Activated T-cell treated with anti-CD3 and anti-CD28 coated beads, Interleukin-2, amount 50 U/mL, for 24 hours (primary cell): ENCODE measurements at regions not wholly inside any gene's neighbourhood (a gene's known extent, or its start where the extent isn't known, plus 50 kb on each side); places are given as distances from the start of the nearest gene placed in this dataset.
"Not testable (repeated sequence)": the region's sequence is repeated elsewhere in the genome, so short reads cannot be mapped to it uniquely, and the experiment has no call there.

Source experiments
- DNase-seq: peaks from one replicate; pipeline ENCODE4 v3.0.0-alpha.2; 2020
- H3K27ac Mint-ChIP-seq: 2 replicates; pipeline ENCODE4 v1.8.0; 2020; ENCODE audit warnings: mild to moderate bottlenecking, mixed read lengths
- H3K27me3 Mint-ChIP-seq: 2 replicates; pipeline ENCODE4 v1.8.0; 2020; ENCODE audit warnings: mixed read lengths
- H3K36me3 Mint-ChIP-seq: 2 replicates; pipeline ENCODE4 v1.8.0; 2020; ENCODE audit warnings: low read depth, mixed read lengths
- H3K4me1 Mint-ChIP-seq: 2 replicates; pipeline ENCODE4 v1.8.0; 2020; ENCODE audit warnings: low read depth, mixed read lengths
- H3K4me3 Mint-ChIP-seq: 2 replicates; pipeline ENCODE4 v1.8.0; 2020; ENCODE audit warnings: mild to moderate bottlenecking, moderate library complexity, mixed read lengths
- H3K9me3 Mint-ChIP-seq: 2 replicates; pipeline ENCODE4 v1.8.0; 2020; ENCODE audit warnings: mixed read lengths

- Mint-ChIP-seq H3K4me1 (no peaks in the 10 kb centered on the region), H3K27me3 (no peaks in the 10 kb centered on the region), H3K4me3 (no peak overlapping the region), H3K36me3 (no peaks in the 10 kb centered on the region), H3K27ac (no peak overlapping the region), H3K9me3 (no peaks in the 10 kb centered on the region)
- DNase-seq = no peak
Observed at GRCh38 chr7:29641651-29642050, 78.0 kb downstream of the PRR15 start.

DNA sequence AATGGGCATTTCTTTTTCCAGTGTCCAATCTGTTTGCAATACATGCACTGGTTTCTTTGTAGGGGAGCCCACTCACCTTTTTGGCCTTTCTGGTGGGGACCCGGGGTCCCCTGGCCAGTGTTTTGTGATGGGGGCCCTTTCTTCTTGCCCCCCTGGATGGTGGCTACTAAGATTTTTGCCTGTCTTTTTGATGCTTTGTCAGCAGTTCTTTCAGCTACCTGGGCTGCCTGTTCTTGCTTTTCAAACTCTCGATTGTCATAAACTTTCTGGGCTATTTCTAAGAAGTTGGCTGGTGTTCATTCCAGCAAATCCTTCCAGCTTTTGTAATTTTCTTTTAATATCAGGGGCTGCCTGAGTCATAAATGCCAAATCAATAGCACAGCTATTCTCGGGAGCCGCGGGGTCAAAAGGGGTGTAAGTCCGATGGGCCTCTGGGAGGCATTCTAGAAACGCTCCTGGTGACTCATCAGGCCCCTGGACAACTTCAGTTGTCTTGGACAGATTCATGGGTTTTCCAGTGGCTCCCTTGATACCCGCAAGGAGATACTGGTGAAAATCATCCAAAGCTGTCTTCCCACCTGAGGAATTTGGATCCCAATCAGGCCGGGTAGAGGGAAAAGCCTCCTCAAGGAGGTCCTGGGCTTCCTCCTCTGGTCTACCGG lies 79.0 kb downstream of the PRR15 start:
- H3K4me1 Mint-ChIP-seq = no peaks in the 10 kb centered on the region
- H3K36me3 Mint-ChIP-seq = no peaks in the 10 kb centered on the region
- H3K4me3 Mint-ChIP-seq = no peak overlapping the region
- no peaks in the 10 kb centered on the region for H3K9me3 Mint-ChIP-seq
- DNase-seq = no peak
- no peaks in the 10 kb centered on the region for H3K27me3 Mint-ChIP-seq
- no peak overlapping the region for H3K27ac Mint-ChIP-seq

GRCh38 chr7:29646116-29646515 lies 82.5 kb downstream of the PRR15 start:
- H3K4me1 Mint-ChIP-seq, H3K4me3 Mint-ChIP-seq, H3K36me3 Mint-ChIP-seq, H3K27me3 Mint-ChIP-seq, H3K27ac Mint-ChIP-seq, H3K9me3 Mint-ChIP-seq, DNase-seq: not testable (repeated sequence)

DNA sequence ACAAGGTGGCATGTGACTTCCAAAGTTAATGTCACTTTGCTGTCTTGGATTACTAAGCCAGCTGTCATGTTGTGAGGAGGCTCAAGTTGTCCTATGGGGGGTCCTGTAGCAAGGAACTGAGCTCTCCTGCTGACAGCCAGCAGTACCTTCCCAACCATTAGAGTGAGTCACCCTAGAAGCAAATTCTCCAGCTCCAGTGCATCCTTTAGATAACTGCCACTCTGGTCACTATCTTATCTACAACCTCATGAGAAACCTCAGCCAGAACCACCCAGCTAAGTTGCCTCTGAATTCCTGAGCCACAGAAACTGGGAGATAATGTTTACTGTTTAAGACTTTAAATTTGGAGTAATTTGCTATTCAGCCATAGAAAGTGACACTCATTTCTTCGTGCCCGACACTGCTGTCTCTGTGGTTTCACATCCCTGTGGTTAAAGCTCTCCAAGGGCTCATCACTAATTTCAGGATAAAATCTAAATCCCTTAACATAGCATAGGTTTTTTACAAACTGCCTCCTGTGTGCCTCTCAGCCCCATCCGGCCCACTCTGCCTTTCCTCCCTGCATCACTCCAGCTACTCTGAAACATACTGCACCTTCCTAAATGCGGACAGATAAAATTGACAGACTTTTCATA lies 83.5 kb downstream of the PRR15 start:
- no peaks in the 10 kb centered on the region for H3K36me3 Mint-ChIP-seq
- H3K4me3 Mint-ChIP-seq = no peak overlapping the region
- H3K4me1 Mint-ChIP-seq = no peaks in the 10 kb centered on the region
- no peak overlapping the region for H3K27ac Mint-ChIP-seq
- no peaks in the 10 kb centered on the region for H3K9me3 Mint-ChIP-seq
- H3K27me3 Mint-ChIP-seq = no peaks in the 10 kb centered on the region
- no peak for DNase-seq

GRCh38 chr7:29647691-29648210 lies 84.1 kb downstream of the PRR15 start:
- H3K27ac Mint-ChIP-seq, H3K9me3 Mint-ChIP-seq, H3K4me3 Mint-ChIP-seq, H3K4me1 Mint-ChIP-seq, H3K36me3 Mint-ChIP-seq, DNase-seq, H3K27me3 Mint-ChIP-seq: not testable (repeated sequence)

DNA sequence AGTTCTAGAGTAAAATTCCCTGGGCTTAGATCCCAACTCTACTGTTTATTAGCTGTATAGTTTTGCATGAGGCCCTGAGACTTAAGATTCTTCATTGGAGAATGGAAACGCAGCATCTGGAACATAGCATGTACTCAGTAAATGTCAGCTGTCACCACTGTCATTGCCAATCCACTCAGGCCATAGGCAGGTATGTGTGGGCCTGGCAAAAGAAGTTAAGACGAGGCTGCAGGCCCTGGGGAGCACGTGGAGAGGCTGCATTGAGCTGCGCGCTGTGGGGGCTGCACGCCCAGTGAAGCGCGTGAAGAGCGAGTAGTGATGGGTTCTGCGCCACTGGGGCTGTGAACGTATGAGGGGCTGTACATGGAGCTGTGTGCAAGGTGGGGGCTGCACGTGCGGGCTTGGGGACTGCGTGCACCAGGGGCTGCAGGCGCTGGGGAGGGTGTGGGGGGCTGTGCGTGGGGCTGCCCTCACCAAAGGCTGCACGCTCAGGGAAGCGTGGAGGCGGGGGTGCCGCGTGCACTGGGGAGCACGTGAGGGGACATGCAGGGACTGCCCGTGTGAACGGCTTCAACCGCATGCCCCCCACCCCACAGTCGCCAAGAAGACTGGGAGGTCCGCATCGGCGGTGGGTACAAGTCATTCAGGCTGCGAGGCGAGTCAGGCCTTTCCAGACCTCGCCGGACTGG lies 85.5 kb downstream of the PRR15 start:
- H3K9me3 Mint-ChIP-seq = no peaks in the 10 kb centered on the region
- H3K27me3 Mint-ChIP-seq = no peaks in the 10 kb centered on the region
- H3K27ac Mint-ChIP-seq = no peak overlapping the region
- no peaks in the 10 kb centered on the region for H3K4me1 Mint-ChIP-seq
- H3K36me3 Mint-ChIP-seq = no peaks in the 10 kb centered on the region
- DNase-seq = no peak
- H3K4me3 Mint-ChIP-seq = no peak overlapping the region

DNA sequence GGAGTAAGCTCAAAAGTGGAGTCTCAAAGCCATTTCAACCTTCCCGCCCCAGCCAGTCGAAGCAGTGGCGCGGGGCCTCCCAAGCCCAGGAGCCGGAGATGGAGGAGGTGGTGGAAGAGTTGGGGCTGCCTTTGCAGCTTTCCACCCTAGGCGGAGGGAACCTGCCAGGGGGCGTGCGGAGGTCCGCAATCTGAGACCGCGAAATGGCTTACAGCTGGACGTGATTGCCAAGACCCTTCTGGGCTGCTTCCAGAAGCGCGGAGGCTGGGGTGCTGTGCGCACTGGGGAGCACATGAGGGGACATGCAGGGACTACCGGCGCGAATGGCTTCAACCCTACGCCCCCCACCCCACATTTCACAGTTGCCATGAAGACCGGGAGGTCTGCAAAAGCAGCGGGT lies 86.2 kb downstream of the PRR15 start:
- no peak for DNase-seq
- H3K27me3 Mint-ChIP-seq = no peaks in the 10 kb centered on the region
- no peaks in the 10 kb centered on the region for H3K36me3 Mint-ChIP-seq
- no peaks in the 10 kb centered on the region for H3K4me1 Mint-ChIP-seq
- H3K9me3 Mint-ChIP-seq = no peaks in the 10 kb centered on the region
- H3K4me3 Mint-ChIP-seq = no peak overlapping the region
- H3K27ac Mint-ChIP-seq = no peak overlapping the region

DNA sequence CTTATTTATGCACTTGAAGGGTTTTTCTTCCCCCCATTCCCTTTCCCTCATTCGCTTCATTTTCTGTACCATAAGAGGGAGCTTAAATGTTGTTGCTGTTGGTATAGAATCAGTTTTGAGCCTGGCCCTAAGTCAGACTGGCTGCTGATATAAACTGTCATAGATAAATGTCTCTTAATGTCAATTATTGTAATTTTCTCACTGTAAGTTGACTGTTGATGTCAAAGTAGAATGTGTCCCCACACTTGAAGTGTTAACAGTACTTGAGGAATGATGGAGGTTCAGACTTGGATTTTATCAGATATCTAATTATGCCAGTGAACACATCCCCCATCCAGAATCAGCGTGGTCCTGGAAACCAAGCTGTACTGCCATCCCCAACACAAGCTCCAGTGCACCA lies 87.8 kb downstream of the PRR15 start:
- Mint-ChIP-seq H3K36me3 (no peaks in the 10 kb centered on the region), H3K27ac (no peak overlapping the region), H3K27me3 (no peaks in the 10 kb centered on the region), H3K9me3 (no peaks in the 10 kb centered on the region), H3K4me3 (no peak overlapping the region), H3K4me1 (no peaks in the 10 kb centered on the region)
- no peak for DNase-seq

DNA sequence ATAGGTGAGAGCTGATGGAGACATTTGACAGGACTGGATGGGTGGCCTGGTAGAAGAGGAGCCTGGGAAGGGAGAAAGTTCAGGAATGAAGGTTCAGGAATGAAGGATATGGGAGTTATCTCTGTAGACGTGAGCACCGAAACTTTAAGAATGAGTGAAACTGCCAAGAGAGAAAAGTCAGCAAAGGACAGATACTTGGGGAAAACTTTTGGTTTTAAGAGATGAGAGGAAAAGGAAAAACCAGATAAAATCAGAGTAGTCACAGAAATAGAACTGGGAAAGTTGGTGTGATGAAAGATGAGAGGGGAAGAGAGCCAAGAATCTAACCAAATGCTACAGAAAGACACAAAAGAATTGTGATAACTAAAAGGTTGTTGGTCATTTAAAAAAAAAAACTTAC lies 88.9 kb downstream of the PRR15 start:
- DNase-seq = no peak
- Mint-ChIP-seq H3K4me3 (no peak overlapping the region), H3K27me3 (no peaks in the 10 kb centered on the region), H3K4me1 (no peaks in the 10 kb centered on the region), H3K27ac (no peak overlapping the region), H3K36me3 (no peaks in the 10 kb centered on the region), H3K9me3 (no peaks in the 10 kb centered on the region)

DNA sequence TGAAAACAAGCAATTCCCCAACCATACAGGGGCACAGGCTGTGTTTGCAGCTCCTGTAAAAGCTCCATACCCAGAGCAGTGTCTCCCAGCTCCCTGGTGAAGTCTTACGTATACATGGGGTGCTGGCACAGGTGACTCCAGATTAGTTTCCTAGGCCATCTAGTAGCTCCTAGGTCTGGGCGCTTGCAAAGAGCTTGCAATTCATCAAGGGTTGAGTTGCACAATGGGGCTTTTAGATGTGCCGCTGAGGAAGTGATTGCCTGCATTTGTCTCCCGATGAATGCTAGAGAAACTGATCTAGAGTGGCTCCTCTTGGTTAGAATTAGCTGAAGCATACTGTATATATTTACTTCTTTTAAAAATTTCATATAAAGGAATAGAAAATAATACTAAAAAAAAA lies 90.7 kb downstream of the PRR15 start:
- not testable (repeated sequence) for H3K27ac Mint-ChIP-seq, H3K4me3 Mint-ChIP-seq, H3K36me3 Mint-ChIP-seq, H3K4me1 Mint-ChIP-seq, H3K9me3 Mint-ChIP-seq, DNase-seq, H3K27me3 Mint-ChIP-seq

- no peaks in the 10 kb centered on the region for H3K9me3 Mint-ChIP-seq
- no peaks in the 10 kb centered on the region for H3K4me1 Mint-ChIP-seq
- H3K27ac Mint-ChIP-seq = no peak overlapping the region
- no peak for DNase-seq
- no peak overlapping the region for H3K4me3 Mint-ChIP-seq
- H3K27me3 Mint-ChIP-seq = peaks cover 6% of the 10 kb centered on the region
- H3K36me3 Mint-ChIP-seq = no peaks in the 10 kb centered on the region
Observed at GRCh38 chr7:29657288-29657687, 93.7 kb downstream of the PRR15 start.

GRCh38 chr7:29657856-29658255 lies 94.2 kb downstream of the PRR15 start:
- peaks cover 6% of the 10 kb centered on the region for H3K27me3 Mint-ChIP-seq
- no peak overlapping the region for H3K4me3 Mint-ChIP-seq
- H3K4me1 Mint-ChIP-seq = no peaks in the 10 kb centered on the region
- H3K36me3 Mint-ChIP-seq = no peaks in the 10 kb centered on the region
- H3K27ac Mint-ChIP-seq = no peak overlapping the region
- H3K9me3 Mint-ChIP-seq = no peaks in the 10 kb centered on the region
- no peak for DNase-seq

- not testable (repeated sequence) for H3K27me3 Mint-ChIP-seq, DNase-seq, H3K36me3 Mint-ChIP-seq, H3K4me3 Mint-ChIP-seq, H3K4me1 Mint-ChIP-seq, H3K9me3 Mint-ChIP-seq, H3K27ac Mint-ChIP-seq
Observed at GRCh38 chr7:29659213-29659612, 95.6 kb downstream of the PRR15 start.

- not testable (repeated sequence) for H3K27ac Mint-ChIP-seq, H3K36me3 Mint-ChIP-seq, H3K4me3 Mint-ChIP-seq, H3K27me3 Mint-ChIP-seq, H3K4me1 Mint-ChIP-seq, DNase-seq, H3K9me3 Mint-ChIP-seq
Observed at GRCh38 chr7:29662899-29663298, 99.3 kb downstream of the PRR15 start.

DNA sequence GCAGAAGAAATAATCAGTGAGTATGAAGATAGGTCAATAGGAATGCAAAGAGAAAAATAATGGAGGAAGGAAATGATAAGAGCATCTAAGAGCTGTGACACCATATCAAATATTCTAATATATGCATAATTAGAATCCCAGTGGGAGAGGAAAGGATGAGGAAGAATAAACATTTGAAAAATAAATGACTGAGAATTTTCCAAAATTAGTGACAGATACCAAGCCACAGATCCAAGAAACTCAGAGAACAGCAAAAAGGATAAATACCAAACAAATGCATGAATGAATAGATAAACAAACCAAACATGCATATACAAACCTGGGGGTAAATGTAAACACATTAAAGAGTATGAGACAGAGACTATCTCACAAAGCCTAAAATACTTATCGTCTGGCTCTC lies 101.4 kb downstream of the PRR15 start:
- not testable (repeated sequence) for DNase-seq, H3K9me3 Mint-ChIP-seq, H3K27ac Mint-ChIP-seq, H3K36me3 Mint-ChIP-seq, H3K4me3 Mint-ChIP-seq, H3K4me1 Mint-ChIP-seq
- peaks cover 15% of the 10 kb centered on the region for H3K27me3 Mint-ChIP-seq
